Peyer's patch (tissue), 4 donors: ENCODE measurements at regions not wholly inside any gene's neighbourhood (a gene's known extent, or its start where the extent isn't known, plus 50 kb on each side); places are given as distances from the start of the nearest gene placed in this dataset.

Experiments
- DNase-seq, 3 donors: peaks; one replicate each; pipeline ENCODE4 v3.0.0-alpha.2; 2017 to 2019
- H3K27ac ChIP-seq, 4 donors: fragments of 200-600 bp; sonication (generic); one replicate each; pipeline ENCODE4 v1.5.1; 2016 to 2019
- H3K27me3 ChIP-seq, 2 donors: fragments of 200-600 bp; sonication (generic); one replicate each; pipeline ENCODE4 v1.5.1; 2019
- H3K36me3 ChIP-seq, 3 donors: fragments of 200-600 bp; sonication (generic); one replicate each; pipeline ENCODE4 v1.5.1; 2016 to 2019
- H3K4me1 ChIP-seq, 4 donors: fragments of 200-600 bp; sonication (generic); one replicate each; pipeline ENCODE4 v1.5.1; 2016 to 2019
- H3K4me3 ChIP-seq, 4 donors: fragments of 200-600 bp; sonication (generic); 1 replicate in 3 of 4; 2 replicates in 1 of 4; pipeline ENCODE4 v1.5.1; 2016 to 2019; ENCODE audit warnings: mild to moderate bottlenecking in 1 of 4
- H3K9me3 ChIP-seq, 4 donors: fragments of 200-600 bp; sonication (generic); one replicate each; pipeline ENCODE4 v1.5.1; 2016 to 2019; ENCODE audit warnings: mild to moderate bottlenecking in 1 of 4
- POLR2A ChIP-seq, 2 donors: fragments of 450-650 bp; IDR thresholded peaks; one replicate each; pipeline ENCODE4 v1.5.1; 2017; ENCODE audit warnings: antibody characterized with exemption in 2 of 2, mild to moderate bottlenecking in 2 of 2, moderate library complexity in 2 of 2
- TF ChIP-seq, protein P1 (sequence below), 6 experiments: fragments of 450-650 bp in 4 of 6; fragments of 200-600 bp in 2 of 6; sonication (generic) in 1 of 6; IDR thresholded peaks; one replicate each; pipeline ENCODE4 v1.5.1; 2017 to 2019; ENCODE audit warnings: antibody characterized with exemption in 6 of 6, mild to moderate bottlenecking in 3 of 6, moderate library complexity in 1 of 6

DNA sequence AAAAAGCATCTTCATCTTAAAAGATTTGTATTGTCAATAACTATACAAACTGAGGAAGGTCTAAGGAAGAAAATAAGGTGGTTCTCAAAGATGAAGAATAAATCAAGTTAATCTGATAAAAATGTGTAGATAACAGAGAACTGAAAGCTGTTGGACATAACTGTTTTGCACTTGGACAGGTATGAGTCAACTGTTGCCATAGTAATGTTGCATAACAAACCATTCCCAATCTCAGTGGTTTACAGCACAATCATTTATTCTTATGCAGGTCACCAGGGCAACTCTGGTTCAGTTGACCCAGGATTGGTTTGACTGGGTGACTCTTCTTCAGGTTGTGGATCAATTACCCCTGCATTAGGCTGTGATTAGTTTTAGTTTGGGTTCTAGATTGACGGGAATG, 2197.7 kb downstream of the ARAP2 start:
- no peak for DNase-seq
- Histone ChIP-seq H3K27ac (no peak overlapping the region), H3K36me3 (no peaks in the 10 kb centered on the region), H3K27me3 (no peaks in the 10 kb centered on the region), H3K9me3 (no peaks in the 10 kb centered on the region), H3K4me3 (no peak overlapping the region), H3K4me1 (no peaks in the 10 kb centered on the region)
- no peak for TF ChIP-seq POLR2A (IDR thresholded peaks at IDR 0.05)
- TF ChIP-seq, protein P1, sequence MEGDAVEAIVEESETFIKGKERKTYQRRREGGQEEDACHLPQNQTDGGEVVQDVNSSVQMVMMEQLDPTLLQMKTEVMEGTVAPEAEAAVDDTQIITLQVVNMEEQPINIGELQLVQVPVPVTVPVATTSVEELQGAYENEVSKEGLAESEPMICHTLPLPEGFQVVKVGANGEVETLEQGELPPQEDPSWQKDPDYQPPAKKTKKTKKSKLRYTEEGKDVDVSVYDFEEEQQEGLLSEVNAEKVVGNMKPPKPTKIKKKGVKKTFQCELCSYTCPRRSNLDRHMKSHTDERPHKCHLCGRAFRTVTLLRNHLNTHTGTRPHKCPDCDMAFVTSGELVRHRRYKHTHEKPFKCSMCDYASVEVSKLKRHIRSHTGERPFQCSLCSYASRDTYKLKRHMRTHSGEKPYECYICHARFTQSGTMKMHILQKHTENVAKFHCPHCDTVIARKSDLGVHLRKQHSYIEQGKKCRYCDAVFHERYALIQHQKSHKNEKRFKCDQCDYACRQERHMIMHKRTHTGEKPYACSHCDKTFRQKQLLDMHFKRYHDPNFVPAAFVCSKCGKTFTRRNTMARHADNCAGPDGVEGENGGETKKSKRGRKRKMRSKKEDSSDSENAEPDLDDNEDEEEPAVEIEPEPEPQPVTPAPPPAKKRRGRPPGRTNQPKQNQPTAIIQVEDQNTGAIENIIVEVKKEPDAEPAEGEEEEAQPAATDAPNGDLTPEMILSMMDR (IDR thresholded peaks at IDR 0.05): no peak

DNA sequence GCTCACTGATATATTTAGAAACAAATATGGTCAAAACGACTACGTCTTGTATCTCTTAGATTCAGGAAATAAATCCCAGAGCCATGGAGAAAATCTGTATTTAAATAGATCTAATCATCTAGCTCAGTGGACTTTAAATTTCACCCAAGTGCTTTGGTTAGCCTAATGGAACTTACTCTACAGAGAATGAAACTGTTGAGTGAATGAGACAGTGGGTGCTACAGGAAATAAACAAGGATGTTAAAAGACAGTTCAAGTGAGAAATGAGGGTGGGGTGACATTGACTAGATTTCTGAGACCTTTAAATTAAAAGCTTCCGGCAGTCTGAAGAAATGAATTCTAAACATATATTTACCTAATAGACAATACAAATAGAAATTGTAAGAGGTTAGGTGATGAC, 2197.0 kb downstream of the ARAP2 start:
- TF ChIP-seq, protein P1 (IDR thresholded peaks at IDR 0.05): no peak
- TF ChIP-seq POLR2A (IDR thresholded peaks at IDR 0.05): no peak
- no peaks in the 10 kb centered on the region for H3K9me3 ChIP-seq
- H3K36me3 ChIP-seq: no peaks in the 10 kb centered on the region
- no peak overlapping the region for H3K4me3 ChIP-seq
- H3K4me1 ChIP-seq: no peaks in the 10 kb centered on the region
- DNase-seq: no peak
- H3K27ac ChIP-seq: no peak overlapping the region
- no peaks in the 10 kb centered on the region for H3K27me3 ChIP-seq

DNA sequence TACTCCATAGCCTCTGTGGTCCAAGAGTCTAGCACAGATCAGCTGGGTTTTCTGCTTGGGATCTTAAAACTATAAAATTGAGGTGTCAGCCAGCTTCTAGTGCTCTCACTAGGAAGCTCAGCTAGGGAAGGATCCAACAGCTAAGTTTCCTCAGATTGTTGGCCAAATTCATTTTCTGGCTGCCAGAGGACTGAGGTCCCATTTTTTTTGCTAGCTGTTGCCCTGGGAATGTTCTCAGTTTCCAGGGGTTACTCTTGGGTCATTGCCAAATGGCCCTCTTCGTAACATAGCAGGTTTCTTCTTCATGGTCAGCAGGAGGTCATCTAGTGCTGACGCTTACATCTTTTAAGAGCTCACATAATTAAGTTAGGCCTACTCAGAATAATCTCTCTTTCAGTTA, 2178.2 kb downstream of the ARAP2 start:
- no peak overlapping the region for H3K27ac ChIP-seq
- no peaks in the 10 kb centered on the region for H3K27me3 ChIP-seq
- no peaks in the 10 kb centered on the region for H3K9me3 ChIP-seq
- TF ChIP-seq, protein P1 (IDR thresholded peaks at IDR 0.05): no peak
- TF ChIP-seq POLR2A (IDR thresholded peaks at IDR 0.05): no peak
- no peak overlapping the region for H3K4me3 ChIP-seq
- no peaks in the 10 kb centered on the region for H3K4me1 ChIP-seq
- DNase-seq: no peak
- no peaks in the 10 kb centered on the region for H3K36me3 ChIP-seq

DNA sequence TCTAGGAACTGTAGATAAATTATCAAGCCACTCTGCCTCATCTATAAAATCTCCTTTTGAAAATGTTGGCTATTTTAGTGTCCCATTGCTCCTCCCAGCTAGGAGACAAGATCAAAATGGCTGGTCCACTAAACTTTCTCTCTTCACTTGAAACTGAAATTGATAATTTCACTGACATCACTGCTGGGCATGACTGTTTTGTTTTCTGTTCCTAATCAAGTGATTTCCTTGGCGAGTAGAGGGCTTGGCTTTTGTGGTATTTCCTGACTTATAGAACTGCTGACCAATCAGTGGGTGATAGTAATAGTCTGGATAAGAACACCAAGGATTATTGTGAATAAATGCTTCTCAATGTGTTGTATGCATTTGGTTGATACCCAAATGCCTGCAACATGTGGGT, 2152.9 kb downstream of the ARAP2 start:
- TF ChIP-seq, protein P1 (IDR thresholded peaks at IDR 0.05): no peak
- TF ChIP-seq POLR2A (IDR thresholded peaks at IDR 0.05): no peak
- DNase-seq: no peak

DNA sequence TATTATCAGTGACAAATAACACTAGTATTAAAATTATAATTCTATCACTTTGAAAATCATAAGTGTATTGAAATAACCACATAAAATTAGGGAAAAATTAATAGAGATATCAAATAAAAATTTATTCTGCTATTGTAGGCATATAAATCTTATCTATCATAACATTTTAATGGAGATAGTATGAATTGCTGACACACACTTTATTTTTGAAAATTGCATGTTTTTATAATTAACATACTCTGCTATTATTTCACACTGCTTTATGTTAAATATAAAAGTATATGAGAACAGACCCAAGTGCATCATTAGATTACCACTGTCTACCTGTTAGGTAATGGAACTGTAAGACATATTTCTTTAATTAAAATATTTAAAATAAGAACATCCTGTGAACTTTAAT, 2150.2 kb downstream of the ARAP2 start:
- Histone ChIP-seq H3K27me3 (no peaks in the 10 kb centered on the region), H3K27ac (no peak overlapping the region), H3K4me1 (no peaks in the 10 kb centered on the region), H3K36me3 (no peaks in the 10 kb centered on the region), H3K9me3 (peaks cover 0 to 5% (median 0%) of the 10 kb centered on the region in 4 donors), H3K4me3 (no peak overlapping the region)
- TF ChIP-seq, protein P1 (IDR thresholded peaks at IDR 0.05): no peak
- no peak for TF ChIP-seq POLR2A (IDR thresholded peaks at IDR 0.05)
- DNase-seq: no peak

More for the DNA sequence above, 2152.9 kb downstream of the ARAP2 start:
- H3K4me1 ChIP-seq: no peaks in the 10 kb centered on the region
- no peaks in the 10 kb centered on the region for H3K36me3 ChIP-seq
- no peak overlapping the region for H3K27ac ChIP-seq
- H3K4me3 ChIP-seq: no peak overlapping the region
- peaks cover 0 to 5% (median 0%) of the 10 kb centered on the region in 4 donors for H3K9me3 ChIP-seq
- no peaks in the 10 kb centered on the region for H3K27me3 ChIP-seq

DNA sequence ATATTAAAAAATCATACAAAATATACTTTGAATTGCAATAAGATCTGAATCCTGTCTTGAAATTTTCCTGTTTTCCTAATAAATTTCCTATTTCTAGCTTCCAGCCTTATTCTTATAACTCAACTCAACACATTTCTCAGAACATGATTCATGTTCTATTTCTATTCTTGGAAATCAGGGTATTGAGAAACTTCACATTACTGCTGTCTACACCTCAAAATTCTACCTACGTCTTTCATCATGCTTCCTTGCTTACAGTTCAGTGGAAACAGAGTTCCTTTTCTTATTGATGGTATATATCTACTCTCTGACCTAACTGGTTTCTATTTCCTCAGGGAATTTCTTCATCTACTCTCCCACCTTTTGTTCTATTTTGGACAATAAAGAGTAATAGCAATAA, 2139.0 kb downstream of the ARAP2 start:
- TF ChIP-seq, protein P1 (IDR thresholded peaks at IDR 0.05): no peak
- TF ChIP-seq POLR2A (IDR thresholded peaks at IDR 0.05): no peak
- no peak for DNase-seq
- no peak overlapping the region for H3K27ac ChIP-seq

More for the DNA sequence above, 2139.0 kb downstream of the ARAP2 start:
- H3K36me3 ChIP-seq: no peaks in the 10 kb centered on the region
- H3K27me3 ChIP-seq: no peaks in the 10 kb centered on the region
- no peaks in the 10 kb centered on the region for H3K9me3 ChIP-seq
- no peaks in the 10 kb centered on the region for H3K4me1 ChIP-seq
- H3K4me3 ChIP-seq: no peak overlapping the region
